Tibial nerve (tissue), 4 donors: ENCODE measurements at regions not wholly inside any gene's neighbourhood (a gene's known extent, or its start where the extent isn't known, plus 50 kb on each side); places are given as distances from the start of the nearest gene placed in this dataset.
"Not testable (repeated sequence)": the region's sequence is repeated elsewhere in the genome, so short reads cannot be mapped to it uniquely, and the experiment has no call there.

ENCODE experiments used
- DNase-seq, 2 donors: peaks; one replicate each; pipeline ENCODE4 v3.0.0-alpha.2; 2019; ENCODE audit warnings: low spot score in 2 of 2
- H3K27ac ChIP-seq, 4 donors: fragments of 200-600 bp; sonication (generic) in 3 of 4; one replicate each; pipeline ENCODE4 v1.5.1; 2017 to 2019; ENCODE audit warnings: mild to moderate bottlenecking in 1 of 4
- H3K27me3 ChIP-seq, 2 donors: fragments of 200-600 bp; sonication (generic) in 1 of 2; one replicate each; pipeline versions ENCODE4 v1.5.1 to v1.6.0; 2017 to 2019
- H3K36me3 ChIP-seq, 3 donors: fragments of 200-600 bp; sonication (generic); one replicate each; pipeline ENCODE4 v1.5.1; 2018 to 2019
- H3K4me1 ChIP-seq, 4 donors: fragments of 200-600 bp; sonication (generic) in 3 of 4; one replicate each; pipeline ENCODE4 v1.5.1; 2017 to 2019
- H3K4me3 ChIP-seq, 4 donors: fragments of 200-600 bp; sonication (generic) in 3 of 4; one replicate each; pipeline ENCODE4 v1.5.1; 2017 to 2019; ENCODE audit warnings: mild to moderate bottlenecking in 1 of 4, moderate library complexity in 1 of 4
- H3K9me3 ChIP-seq, 4 donors: fragments of 200-600 bp; sonication (generic) in 3 of 4; one replicate each; pipeline ENCODE4 v1.5.1; 2017 to 2019
- EP300 ChIP-seq, 2 donors: sonication (generic); formaldehyde crosslinking; IDR thresholded peaks; one replicate each; pipeline ENCODE4 v1.6.1; 2017; ENCODE audit warnings: antibody characterized with exemption in 2 of 2, mild to moderate bottlenecking in 1 of 2
- POLR2A ChIP-seq, 2 donors: fragments of 450-650 bp; IDR thresholded peaks; one replicate each; pipeline ENCODE4 v1.6.1; 2017; ENCODE audit warnings: antibody characterized with exemption in 2 of 2, mild to moderate bottlenecking in 2 of 2, moderate library complexity in 2 of 2
- WGBS, 2 donors: methylation state at CpG; one replicate each; pipeline ENCODE4 v1.1.5; 2018; 5-methylcytosine and 5-hydroxymethylcytosine counted together
- TF ChIP-seq, protein P1 (sequence below), 5 experiments: fragments of 200-600 bp in 3 of 5; fragments of 450-650 bp in 2 of 5; sonication (generic) in 3 of 5; IDR thresholded peaks; one replicate each; pipeline ENCODE4 v1.5.1; 2016 to 2019; ENCODE audit warnings: antibody characterized with exemption in 5 of 5, mild to moderate bottlenecking in 3 of 5, moderate library complexity in 2 of 5

- Histone ChIP-seq H3K27ac (no peak overlapping the region), H3K27me3 (no peaks in the 10 kb centered on the region), H3K9me3 (no peaks in the 10 kb centered on the region), H3K4me3 (no peak overlapping the region), H3K36me3 (no peaks in the 10 kb centered on the region), H3K4me1 (no peaks in the 10 kb centered on the region)
- DNase-seq = no peak
- 69 to 73% methylated on average over 7 of the region's 7 CpGs for WGBS, 2 donors
- no peak for TF ChIP-seq EP300 (IDR thresholded peaks at IDR 0.05)
Measured at GRCh38 chr2:55779459-55780421, 86.1 kb upstream of the PNPT1 start.

DNA sequence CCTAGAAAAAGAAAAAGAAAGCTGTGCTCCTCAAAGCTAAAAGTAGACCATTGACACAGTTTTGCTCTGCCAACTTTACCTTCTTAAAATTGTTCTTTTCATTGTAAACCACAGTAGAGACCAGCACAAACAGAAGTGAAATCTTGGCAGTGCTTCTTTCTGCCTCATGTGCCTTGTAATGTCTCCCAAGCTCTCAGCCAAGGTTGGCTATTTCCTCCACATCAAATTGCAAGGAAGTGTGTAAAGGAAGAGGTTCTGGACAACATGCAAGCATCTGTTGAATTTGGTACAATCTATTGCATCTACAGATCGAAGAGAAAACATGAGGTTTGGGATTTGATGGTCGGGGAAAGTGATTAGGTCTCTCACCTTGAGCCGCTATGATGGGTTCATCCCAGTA is 83.3 kb upstream of the PNPT1 start:
- no peaks in the 10 kb centered on the region for H3K4me1 ChIP-seq
- 93 to 96% methylated on average over 3 of the region's 3 CpGs for WGBS, 2 donors
- H3K4me3 ChIP-seq = no peak overlapping the region
- TF ChIP-seq POLR2A (IDR thresholded peaks at IDR 0.05) (no peak), EP300 (IDR thresholded peaks at IDR 0.05) (no peak)
- TF ChIP-seq, protein P1, sequence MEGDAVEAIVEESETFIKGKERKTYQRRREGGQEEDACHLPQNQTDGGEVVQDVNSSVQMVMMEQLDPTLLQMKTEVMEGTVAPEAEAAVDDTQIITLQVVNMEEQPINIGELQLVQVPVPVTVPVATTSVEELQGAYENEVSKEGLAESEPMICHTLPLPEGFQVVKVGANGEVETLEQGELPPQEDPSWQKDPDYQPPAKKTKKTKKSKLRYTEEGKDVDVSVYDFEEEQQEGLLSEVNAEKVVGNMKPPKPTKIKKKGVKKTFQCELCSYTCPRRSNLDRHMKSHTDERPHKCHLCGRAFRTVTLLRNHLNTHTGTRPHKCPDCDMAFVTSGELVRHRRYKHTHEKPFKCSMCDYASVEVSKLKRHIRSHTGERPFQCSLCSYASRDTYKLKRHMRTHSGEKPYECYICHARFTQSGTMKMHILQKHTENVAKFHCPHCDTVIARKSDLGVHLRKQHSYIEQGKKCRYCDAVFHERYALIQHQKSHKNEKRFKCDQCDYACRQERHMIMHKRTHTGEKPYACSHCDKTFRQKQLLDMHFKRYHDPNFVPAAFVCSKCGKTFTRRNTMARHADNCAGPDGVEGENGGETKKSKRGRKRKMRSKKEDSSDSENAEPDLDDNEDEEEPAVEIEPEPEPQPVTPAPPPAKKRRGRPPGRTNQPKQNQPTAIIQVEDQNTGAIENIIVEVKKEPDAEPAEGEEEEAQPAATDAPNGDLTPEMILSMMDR (IDR thresholded peaks at IDR 0.05) = no peak
- DNase-seq = no peak
- H3K36me3 ChIP-seq = no peaks in the 10 kb centered on the region
- H3K27me3 ChIP-seq = no peaks in the 10 kb centered on the region
- no peaks in the 10 kb centered on the region for H3K9me3 ChIP-seq
- no peak overlapping the region for H3K27ac ChIP-seq

- Histone ChIP-seq H3K4me3 (no peak overlapping the region), H3K36me3 (no peaks in the 10 kb centered on the region), H3K27me3 (no peaks in the 10 kb centered on the region), H3K27ac (no peak overlapping the region), H3K4me1 (no peaks in the 10 kb centered on the region), H3K9me3 (no peaks in the 10 kb centered on the region)
- 88 to 95% methylated on average over 2 of the region's 2 CpGs for WGBS, 2 donors
- DNase-seq = no peak
- TF ChIP-seq, protein P1 (IDR thresholded peaks at IDR 0.05) = no peak
- TF ChIP-seq EP300 (IDR thresholded peaks at IDR 0.05) = no peak
- no peak for TF ChIP-seq POLR2A (IDR thresholded peaks at IDR 0.05)
Measured at GRCh38 chr2:55776479-55776878, 82.8 kb upstream of the PNPT1 start.

GRCh38 chr2:55775828-55776227 is 82.2 kb upstream of the PNPT1 start:
- no peaks in the 10 kb centered on the region for H3K9me3 ChIP-seq
- no peak for TF ChIP-seq EP300 (IDR thresholded peaks at IDR 0.05)
- TF ChIP-seq POLR2A (IDR thresholded peaks at IDR 0.05) = no peak
- TF ChIP-seq, protein P1 (IDR thresholded peaks at IDR 0.05) = no peak
- H3K27me3 ChIP-seq = no peaks in the 10 kb centered on the region
- no peak overlapping the region for H3K27ac ChIP-seq
- no peaks in the 10 kb centered on the region for H3K4me1 ChIP-seq
- H3K4me3 ChIP-seq = no peak overlapping the region
- H3K36me3 ChIP-seq = no peaks in the 10 kb centered on the region
- no peak for DNase-seq
- WGBS, 2 donors = 61 to 62% methylated on average over 4 of the region's 4 CpGs

GRCh38 chr2:55773651-55774050 is 80.0 kb upstream of the PNPT1 start:
- not testable (repeated sequence) for DNase-seq, H3K27ac ChIP-seq, H3K36me3 ChIP-seq, H3K4me3 ChIP-seq, H3K4me1 ChIP-seq, H3K27me3 ChIP-seq, H3K9me3 ChIP-seq
- no CpG with 5 or more reads among the region's 31 CpGs for WGBS, 2 donors

DNA sequence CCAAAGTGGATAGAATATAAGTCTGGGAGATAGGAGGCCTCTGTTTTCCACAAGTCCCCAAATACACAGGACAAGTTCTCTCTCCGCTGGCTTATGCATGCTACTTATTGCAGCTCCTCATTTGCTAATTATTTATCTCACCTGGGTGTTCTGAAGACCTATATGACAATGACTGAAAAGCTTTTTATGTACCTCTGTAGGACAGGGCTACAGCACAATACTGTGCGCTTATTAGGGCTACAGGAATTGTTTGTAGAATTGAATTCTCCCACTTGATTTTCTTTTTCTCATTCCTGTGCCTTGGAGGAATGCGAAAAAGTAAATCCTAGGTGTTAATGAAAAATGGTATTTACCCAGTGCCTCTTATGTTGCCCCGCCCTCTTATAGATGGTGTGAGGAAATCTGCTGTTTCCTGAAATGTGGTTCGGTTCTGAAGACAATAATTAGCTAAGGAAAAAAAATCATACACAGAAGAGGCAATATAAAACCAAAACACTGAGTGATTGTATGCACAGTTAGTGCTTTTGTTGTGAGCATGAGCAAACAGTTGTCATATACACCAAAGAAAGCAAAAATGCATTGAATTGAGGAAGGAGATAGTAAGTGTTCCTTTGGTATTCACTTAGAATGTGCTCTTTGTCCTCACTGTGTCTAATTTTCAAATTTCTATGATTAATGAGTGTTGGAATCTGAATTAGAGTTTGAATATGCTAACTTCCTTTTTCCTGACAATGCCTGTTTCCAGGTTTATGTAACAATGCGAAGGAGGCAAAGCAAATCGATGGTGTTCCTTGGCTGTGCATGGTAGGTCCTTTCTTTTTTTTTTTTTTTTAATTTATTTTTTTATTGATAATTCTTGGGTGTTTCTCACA is 78.7 kb upstream of the PNPT1 start:
- H3K4me1 ChIP-seq = no peaks in the 10 kb centered on the region
- no peak overlapping the region for H3K27ac ChIP-seq
- no peak for DNase-seq
- no peaks in the 10 kb centered on the region for H3K9me3 ChIP-seq
- no peak for TF ChIP-seq POLR2A (IDR thresholded peaks at IDR 0.05)
- TF ChIP-seq EP300 (IDR thresholded peaks at IDR 0.05) = no peak
- TF ChIP-seq, protein P1 (IDR thresholded peaks at IDR 0.05) = no peak
- H3K4me3 ChIP-seq = no peak overlapping the region
- no peaks in the 10 kb centered on the region for H3K36me3 ChIP-seq
- no peaks in the 10 kb centered on the region for H3K27me3 ChIP-seq
- WGBS, 2 donors = 79 to 83% methylated on average over 7 of the region's 7 CpGs
